B cell (primary cell): ENCODE measurements at regions not wholly inside any gene's neighbourhood (a gene's known extent, or its start where the extent isn't known, plus 50 kb on each side); places are given as distances from the start of the nearest gene placed in this dataset.

Source experiments
- ATAC-seq: fragments of 200-7000 bp; cut with Tn5 transposase; one replicate; pipeline ENCODE4 v1.10.0; 2021; ENCODE audit warnings: low read depth, mild to moderate bottlenecking, moderate number of reproducible peaks, moderate library complexity
- CTCF ChIA-PET: fragments of 350-600 bp; sonication (Branson Sonifier 250); formaldehyde crosslinking; loops from one replicate; lab custom pipeline; 2021; ENCODE audit warnings: antibody characterized with exemption, inconsistent platforms; lab: Charles Lee
- POLR2A ChIA-PET: fragments of 350-600 bp; sonication (Branson Sonifier 250); formaldehyde crosslinking; loops from one replicate; lab custom pipeline; 2021; ENCODE audit warnings: antibody characterized with exemption; lab: Charles Lee
- DNase-seq: peaks from one replicate; pipeline ENCODE4 v3.0.0; 2013
- H2AFZ ChIP-seq: 2 replicates; pipeline ENCODE4 v1.6.1; 2012; ENCODE audit warnings: mild to moderate bottlenecking, low read depth, low read length; ENCODE audit not compliant: insufficient read depth, poor library complexity, severe bottlenecking
- H3K27ac ChIP-seq, 2 donors: 1 replicate in 1 of 2; 2 replicates in 1 of 2; pipeline ENCODE4 v1.5.1; 2012 to 2013; ENCODE audit warnings: low read length in 2 of 2, mild to moderate bottlenecking in 2 of 2, moderate library complexity in 1 of 2
- H3K27me3 ChIP-seq, 4 experiments: fragments of 200-600 bp in 1 of 4; sonication (generic) in 1 of 4; replicated peaks in 1 of 4; 1 replicate in 2 of 4; 2 replicates in 2 of 4; pipeline versions ENCODE4 v1.6.1 to v1.7.0; 2013 to 2016; ENCODE audit warnings: low read length in 3 of 4, mild to moderate bottlenecking in 2 of 4, mixed read lengths in 1 of 4, moderate library complexity in 1 of 4; ENCODE audit not compliant: insufficient read depth in 4 of 4, control insufficient read depth in 3 of 4; ENCODE audit errors: control extremely low read depth in 1 of 4
- H3K36me3 ChIP-seq, 2 experiments: replicated peaks in 1 of 2; 1 replicate in 1 of 2; 2 replicates in 1 of 2; pipeline versions ENCODE4 v1.6.1 to v1.7.1; 2013; ENCODE audit warnings: low read length in 1 of 2; ENCODE audit not compliant: insufficient read depth in 2 of 2, control insufficient read depth in 1 of 2; ENCODE audit errors: control extremely low read depth in 1 of 2, extremely low read depth in 1 of 2
- H3K4me1 ChIP-seq, 2 donors: fragments of 200-600 bp in 1 of 2; sonication (generic) in 1 of 2; 1 replicate in 1 of 2; 2 replicates in 1 of 2; pipeline versions ENCODE4 v1.5.1 to v1.6.1; 2013 to 2017; ENCODE audit warnings: low read length in 2 of 2; ENCODE audit not compliant: control insufficient read depth in 2 of 2, insufficient read depth in 2 of 2
- H3K4me2 ChIP-seq: replicated peaks from 2 replicates; pipeline ENCODE3; 2012; ENCODE audit warnings: mild to moderate bottlenecking, low read depth, low read length; ENCODE audit not compliant: poor library complexity, severe bottlenecking
- H3K4me3 ChIP-seq, 5 experiments: fragments of 200-600 bp in 1 of 5; sonication (generic) in 1 of 5; 1 replicate in 3 of 5; 2 replicates in 2 of 5; pipeline versions ENCODE4 v1.5.1 to v1.7.0; 2011 to 2016; ENCODE audit warnings: low read length in 4 of 5, mild to moderate bottlenecking in 4 of 5, low read depth in 2 of 5, control low read depth in 1 of 5, moderate library complexity in 1 of 5; ENCODE audit not compliant: insufficient read depth in 1 of 5; ENCODE audit errors: control extremely low read depth in 1 of 5, extremely low read depth in 1 of 5
- H3K79me2 ChIP-seq: fragments of 200-600 bp; sonication (generic); one replicate; pipeline ENCODE4 v1.6.0; 2016; ENCODE audit warnings: low read length; ENCODE audit not compliant: control insufficient read depth, insufficient read depth
- H3K9ac ChIP-seq: fragments of 200-600 bp; sonication (generic); 2 replicates; pipeline ENCODE4 v1.6.1; 2017; ENCODE audit warnings: mild to moderate bottlenecking, low read length, moderate library complexity
- H3K9me3 ChIP-seq, 3 donors: one replicate each; pipeline versions ENCODE4 v1.6.1 to v1.7.1; 2013; ENCODE audit warnings: low read length in 2 of 3; ENCODE audit not compliant: control insufficient read depth in 2 of 3, insufficient read depth in 1 of 3; ENCODE audit errors: control extremely low read depth in 1 of 3
- H4K20me1 ChIP-seq: 2 replicates; pipeline ENCODE4 v1.6.0; 2012; ENCODE audit warnings: mild to moderate bottlenecking, low read length; ENCODE audit not compliant: insufficient read depth, control insufficient read depth, poor library complexity, severe bottlenecking
- H3K27ac Mint-ChIP-seq: one replicate; pipeline ENCODE4 v1.8.0; 2021; ENCODE audit warnings: mixed read lengths
- H3K27me3 Mint-ChIP-seq: one replicate; pipeline ENCODE4 v1.8.0; 2021; ENCODE audit warnings: mixed read lengths
- H3K4me1 Mint-ChIP-seq: one replicate; pipeline ENCODE4 v1.8.0; 2021; ENCODE audit warnings: mixed read lengths
- H3K4me3 Mint-ChIP-seq: one replicate; pipeline ENCODE4 v1.8.0; 2021; ENCODE audit warnings: mixed read lengths
- H3K9me3 Mint-ChIP-seq: one replicate; pipeline ENCODE4 v1.8.0; 2022; ENCODE audit warnings: mixed read lengths; ENCODE audit not compliant: insufficient read depth
- CTCF ChIP-seq: fragments of 200-600 bp; IDR thresholded peaks from one replicate; pipeline ENCODE4 v1.8.0; 2022; ENCODE audit warnings: antibody characterized with exemption, mild to moderate bottlenecking
- EZH2 ChIP-seq: IDR thresholded peaks from 2 replicates; pipeline ENCODE4 v1.6.1; 2012; ENCODE audit warnings: borderline replicate concordance, low read depth, mild to moderate bottlenecking, moderate library complexity, low read length; ENCODE audit not compliant: insufficient read depth, poor library complexity, severe bottlenecking
- WGBS: methylation state at CpG from one replicate; pipeline ENCODE4 v1.1.5; 2013; ENCODE audit warnings: missing lambda C conversion rate; ENCODE audit not compliant: insufficient coverage; 5-methylcytosine and 5-hydroxymethylcytosine counted together
- intact Hi-C: fragments of 100-400 bp; cut with micrococcal nuclease; formaldehyde crosslinking; loops from one replicate; pipeline ENCODE4 v1.10.0; 2022

GRCh38 chr9:14402583-14402982 lies 88.6 kb upstream of the NFIB start:
- TF ChIP-seq EZH2 (no peak), CTCF (no peak)
- no peak overlapping the region for H2AFZ ChIP-seq
- peaks cover 13% of the 10 kb centered on the region for H3K27me3 Mint-ChIP-seq
- ATAC-seq (no peak), DNase-seq (no peak)
- H3K36me3 ChIP-seq, result no peaks in the 10 kb centered on the region
- no peak overlapping the region for H3K4me3 Mint-ChIP-seq
- no peaks in the 10 kb centered on the region for H3K27me3 ChIP-seq
- no peak overlapping the region for H3K4me2 ChIP-seq
- H3K27ac Mint-ChIP-seq, result no peak overlapping the region
- no peak overlapping the region for H3K9ac ChIP-seq
- ChIA-PET CTCF (no interaction called here), POLR2A (no interaction called here)
- WGBS, result no CpG with 5 or more reads among the region's 3 CpGs
- no peak overlapping the region for H3K27ac ChIP-seq
- no peaks in the 10 kb centered on the region for H3K9me3 ChIP-seq
- no peaks in the 10 kb centered on the region for H3K9me3 Mint-ChIP-seq
- no peaks in the 10 kb centered on the region for H4K20me1 ChIP-seq
- H3K4me1 Mint-ChIP-seq, result no peaks in the 10 kb centered on the region
- intact Hi-C loops, result no loop called here
- H3K79me2 ChIP-seq, result no peaks in the 10 kb centered on the region
- no peak overlapping the region for H3K4me3 ChIP-seq
- no peaks in the 10 kb centered on the region for H3K4me1 ChIP-seq

GRCh38 chr9:14401911-14402310 lies 88.0 kb upstream of the NFIB start:
- POLR2A ChIA-PET, result no interaction called here
- no peaks in the 10 kb centered on the region for H3K27me3 ChIP-seq
- no peaks in the 10 kb centered on the region for H3K9me3 ChIP-seq
- H3K4me2 ChIP-seq, result no peak overlapping the region
- Mint-ChIP-seq H3K4me3 (no peak overlapping the region), H3K4me1 (no peaks in the 10 kb centered on the region), H3K27me3 (peaks cover 13% of the 10 kb centered on the region), H3K27ac (no peak overlapping the region), H3K9me3 (no peaks in the 10 kb centered on the region)
- no peaks in the 10 kb centered on the region for H3K36me3 ChIP-seq
- no CpG with 5 or more reads among the region's 2 CpGs for WGBS
- no peaks in the 10 kb centered on the region for H4K20me1 ChIP-seq
- no peak overlapping the region for H3K9ac ChIP-seq
- TF ChIP-seq EZH2 (no peak), CTCF (no peak)
- no peaks in the 10 kb centered on the region for H3K79me2 ChIP-seq
- ATAC-seq (no peak), DNase-seq (no peak)
- H3K4me3 ChIP-seq, result no peak overlapping the region
- H2AFZ ChIP-seq, result no peak overlapping the region
- CTCF ChIA-PET, result no interaction called here
- intact Hi-C loops, result no loop called here
- no peak overlapping the region for H3K27ac ChIP-seq
- H3K4me1 ChIP-seq, result no peaks in the 10 kb centered on the region
